ENCODE measurements at regions not wholly inside any gene's neighbourhood (a gene's known extent, or its start where the extent isn't known, plus 50 kb on each side); places are given as distances from the start of the nearest gene placed in this dataset.

- TF ChIP-seq CTCF (IDR thresholded peaks at IDR 0.05) (no peak), EP300 (IDR thresholded peaks at IDR 0.05) (no peak)
Observed at GRCh38 chr2:200761266-200761665, 50.4 kb upstream of the BZW1 start.
